DOHH2 (cell line): ENCODE measurements at regions not wholly inside any gene's neighbourhood (a gene's known extent, or its start where the extent isn't known, plus 50 kb on each side); places are given as distances from the start of the nearest gene placed in this dataset.

Experiments
- EZH2phosphoT487 ChIP-seq: fragments of 200-600 bp; sonication (generic); IDR thresholded peaks from 2 replicates; pipeline ENCODE4 v1.6.1; 2017; ENCODE audit warnings: borderline replicate concordance, mild to moderate bottlenecking, antibody characterized with exemption, low read length, moderate library complexity, mixed read lengths
- TF ChIP-seq, protein P1 (sequence below): fragments of 200-600 bp; sonication (generic); IDR thresholded peaks from one replicate; pipeline ENCODE4 v1.5.1; 2014; ENCODE audit warnings: antibody characterized with exemption, mild to moderate bottlenecking, low read depth, low read length; ENCODE audit not compliant: poor library complexity, severe bottlenecking

DNA sequence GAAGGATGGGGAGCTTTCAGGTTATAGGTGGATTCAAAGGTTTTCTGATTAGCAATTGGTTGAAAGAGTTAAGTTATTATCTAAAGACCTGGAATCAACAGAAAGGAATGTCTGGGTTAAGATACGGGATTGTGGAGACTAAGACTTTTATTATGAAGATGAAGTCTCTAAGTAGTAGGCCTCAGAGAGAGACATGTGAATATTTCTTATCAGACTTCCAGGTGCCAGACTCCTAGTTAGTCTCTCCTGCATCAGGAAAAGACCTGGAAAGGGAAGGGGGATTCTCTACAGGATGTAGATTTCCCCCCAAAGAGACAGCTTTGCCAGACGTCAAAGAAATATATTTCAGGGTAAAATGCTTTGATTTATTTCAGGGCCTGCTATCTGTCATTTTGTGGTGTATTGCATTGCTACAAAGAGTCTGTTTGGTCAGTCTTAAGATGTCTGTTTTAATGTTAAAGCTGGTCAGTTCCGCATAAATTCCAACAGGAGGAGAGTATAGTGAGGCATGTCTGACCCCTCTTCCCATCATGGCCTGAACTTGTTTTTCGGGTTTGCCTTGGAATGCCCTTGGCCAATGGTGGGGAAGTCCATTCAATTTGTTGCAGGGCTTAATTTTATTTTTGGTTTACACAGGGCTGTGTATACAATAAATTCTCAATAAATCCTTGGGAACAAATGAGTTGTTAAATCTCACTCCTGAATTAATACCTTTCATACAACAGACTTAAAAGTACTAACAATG, 103.4 kb upstream of the RALGAPA2 start:
- TF ChIP-seq, protein P1, sequence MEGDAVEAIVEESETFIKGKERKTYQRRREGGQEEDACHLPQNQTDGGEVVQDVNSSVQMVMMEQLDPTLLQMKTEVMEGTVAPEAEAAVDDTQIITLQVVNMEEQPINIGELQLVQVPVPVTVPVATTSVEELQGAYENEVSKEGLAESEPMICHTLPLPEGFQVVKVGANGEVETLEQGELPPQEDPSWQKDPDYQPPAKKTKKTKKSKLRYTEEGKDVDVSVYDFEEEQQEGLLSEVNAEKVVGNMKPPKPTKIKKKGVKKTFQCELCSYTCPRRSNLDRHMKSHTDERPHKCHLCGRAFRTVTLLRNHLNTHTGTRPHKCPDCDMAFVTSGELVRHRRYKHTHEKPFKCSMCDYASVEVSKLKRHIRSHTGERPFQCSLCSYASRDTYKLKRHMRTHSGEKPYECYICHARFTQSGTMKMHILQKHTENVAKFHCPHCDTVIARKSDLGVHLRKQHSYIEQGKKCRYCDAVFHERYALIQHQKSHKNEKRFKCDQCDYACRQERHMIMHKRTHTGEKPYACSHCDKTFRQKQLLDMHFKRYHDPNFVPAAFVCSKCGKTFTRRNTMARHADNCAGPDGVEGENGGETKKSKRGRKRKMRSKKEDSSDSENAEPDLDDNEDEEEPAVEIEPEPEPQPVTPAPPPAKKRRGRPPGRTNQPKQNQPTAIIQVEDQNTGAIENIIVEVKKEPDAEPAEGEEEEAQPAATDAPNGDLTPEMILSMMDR = no peak
- TF ChIP-seq EZH2phosphoT487 = no peak
